Smooth muscle cell (in vitro differentiated cells): ENCODE measurements at regions not wholly inside any gene's neighbourhood (a gene's known extent, or its start where the extent isn't known, plus 50 kb on each side); places are given as distances from the start of the nearest gene placed in this dataset.

ENCODE experiments used
- DNase-seq: peaks from one replicate; lab custom pipeline; 2025; ENCODE audit not compliant: unreplicated experiment; lab: John Stamatoyannopoulos, UW
- H2AFZ ChIP-seq: fragments of 200-600 bp; sonication (generic); 2 replicates; pipeline ENCODE4 v1.6.0; 2016; ENCODE audit warnings: antibody characterized with exemption, low read depth, mild to moderate bottlenecking
- H3F3A ChIP-seq: fragments of 200-600 bp; sonication (generic); 2 replicates; pipeline ENCODE4 v1.6.0; 2017; ENCODE audit warnings: antibody characterized with exemption, low read depth
- H3K27ac ChIP-seq: fragments of 200-600 bp; sonication (generic); 2 replicates; pipeline ENCODE4 v1.5.1; 2016; ENCODE audit warnings: low read depth, mild to moderate bottlenecking
- H3K27me3 ChIP-seq: fragments of 200-600 bp; sonication (generic); 2 replicates; pipeline ENCODE4 v1.6.1; 2016; ENCODE audit warnings: low read depth, mild to moderate bottlenecking
- H3K36me3 ChIP-seq: fragments of 200-600 bp; sonication (generic); 2 replicates; pipeline ENCODE4 v1.5.1; 2016; ENCODE audit warnings: low read depth
- H3K4me1 ChIP-seq: fragments of 200-600 bp; sonication (generic); 2 replicates; pipeline ENCODE4 v1.5.1; 2016; ENCODE audit warnings: low read depth
- H3K4me2 ChIP-seq: fragments of 200-600 bp; sonication (generic); 2 replicates; pipeline ENCODE4 v1.6.0; 2016; ENCODE audit warnings: mild to moderate bottlenecking
- H3K4me3 ChIP-seq: fragments of 200-600 bp; sonication (generic); 2 replicates; pipeline ENCODE4 v1.5.1; 2016; ENCODE audit warnings: mild to moderate bottlenecking
- H3K79me2 ChIP-seq: fragments of 200-600 bp; sonication (generic); 2 replicates; pipeline ENCODE4 v1.6.0; 2016; ENCODE audit warnings: low read depth, mild to moderate bottlenecking
- H3K9ac ChIP-seq: fragments of 200-600 bp; sonication (generic); 2 replicates; pipeline ENCODE4 v1.6.0; 2016; ENCODE audit warnings: low read depth
- H3K9me3 ChIP-seq: fragments of 200-600 bp; sonication (generic); replicated peaks from 2 replicates; pipeline ENCODE4 v1.5.1; 2016; ENCODE audit warnings: low read depth
- H4K20me1 ChIP-seq: fragments of 200-600 bp; sonication (generic); 2 replicates; pipeline ENCODE4 v1.6.0; 2016; ENCODE audit warnings: low read depth
- whole genome bisulfite sequencing: methylation state at CpG from one replicate; pipeline ENCODE4 v1.1.7; 2016; ENCODE audit warnings: low lambda C conversion rate; 5-methylcytosine and 5-hydroxymethylcytosine counted together
- TF ChIP-seq, protein P1 (sequence below): fragments of 200-600 bp; sonication (generic); IDR thresholded peaks from 2 replicates; pipeline ENCODE4 v1.5.1; 2017; ENCODE audit warnings: borderline replicate concordance, mild to moderate bottlenecking, antibody characterized with exemption; ENCODE audit not compliant: insufficient read depth, poor library complexity, severe bottlenecking

DNA sequence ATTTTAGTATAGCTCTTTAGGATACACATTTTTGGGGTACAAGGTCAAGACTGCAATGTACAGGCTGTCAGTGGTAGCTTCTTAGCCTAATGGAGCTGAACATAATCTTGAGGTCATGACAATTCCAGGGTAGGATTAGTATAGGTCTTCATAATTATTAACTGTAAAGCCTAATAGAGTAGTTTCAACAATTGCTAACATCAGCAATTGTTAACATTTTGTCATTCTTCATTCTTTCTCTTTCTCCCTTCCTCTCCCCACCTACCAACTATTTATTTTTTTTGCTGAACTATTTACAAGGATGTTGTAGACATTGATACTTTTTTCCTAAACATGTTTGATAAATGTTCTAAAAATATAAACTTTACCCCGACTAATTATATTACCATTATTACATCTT, 461.3 kb upstream of the DCC start:
- TF ChIP-seq, protein P1, sequence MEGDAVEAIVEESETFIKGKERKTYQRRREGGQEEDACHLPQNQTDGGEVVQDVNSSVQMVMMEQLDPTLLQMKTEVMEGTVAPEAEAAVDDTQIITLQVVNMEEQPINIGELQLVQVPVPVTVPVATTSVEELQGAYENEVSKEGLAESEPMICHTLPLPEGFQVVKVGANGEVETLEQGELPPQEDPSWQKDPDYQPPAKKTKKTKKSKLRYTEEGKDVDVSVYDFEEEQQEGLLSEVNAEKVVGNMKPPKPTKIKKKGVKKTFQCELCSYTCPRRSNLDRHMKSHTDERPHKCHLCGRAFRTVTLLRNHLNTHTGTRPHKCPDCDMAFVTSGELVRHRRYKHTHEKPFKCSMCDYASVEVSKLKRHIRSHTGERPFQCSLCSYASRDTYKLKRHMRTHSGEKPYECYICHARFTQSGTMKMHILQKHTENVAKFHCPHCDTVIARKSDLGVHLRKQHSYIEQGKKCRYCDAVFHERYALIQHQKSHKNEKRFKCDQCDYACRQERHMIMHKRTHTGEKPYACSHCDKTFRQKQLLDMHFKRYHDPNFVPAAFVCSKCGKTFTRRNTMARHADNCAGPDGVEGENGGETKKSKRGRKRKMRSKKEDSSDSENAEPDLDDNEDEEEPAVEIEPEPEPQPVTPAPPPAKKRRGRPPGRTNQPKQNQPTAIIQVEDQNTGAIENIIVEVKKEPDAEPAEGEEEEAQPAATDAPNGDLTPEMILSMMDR = no peak
- WGBS = 94% methylated on average over 1 of the region's 1 CpG
- H3K27ac ChIP-seq = no peak overlapping the region
- H3K27me3 ChIP-seq = no peaks in the 10 kb centered on the region
- no peaks in the 10 kb centered on the region for H3K36me3 ChIP-seq
- no peak for DNase-seq
- no peak overlapping the region for H2AFZ ChIP-seq
- H3F3A ChIP-seq = no peaks in the 10 kb centered on the region
- no peaks in the 10 kb centered on the region for H4K20me1 ChIP-seq
- no peak overlapping the region for H3K4me2 ChIP-seq
- H3K9me3 ChIP-seq = no peaks in the 10 kb centered on the region
- no peaks in the 10 kb centered on the region for H3K79me2 ChIP-seq
- H3K9ac ChIP-seq = no peak overlapping the region
- H3K4me3 ChIP-seq = no peak overlapping the region
- no peaks in the 10 kb centered on the region for H3K4me1 ChIP-seq

DNA sequence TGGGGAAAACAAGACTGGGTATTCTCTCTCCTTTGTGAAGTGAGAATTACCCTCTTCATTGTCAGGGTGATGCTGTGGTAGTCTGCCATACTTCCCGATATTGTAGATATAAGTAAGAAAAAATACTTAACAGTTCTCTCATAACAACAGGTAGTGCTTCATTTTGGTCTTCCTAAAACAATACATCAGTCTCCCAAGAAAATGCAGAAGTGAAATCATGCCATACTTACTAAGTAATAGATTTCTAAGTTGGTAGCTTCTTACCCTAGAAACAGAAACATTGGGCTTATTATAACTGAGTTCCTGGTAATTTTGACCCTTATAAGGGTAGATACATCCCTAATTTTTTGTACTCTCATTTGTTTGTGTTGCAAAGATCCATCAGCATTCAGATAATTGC, 460.7 kb upstream of the DCC start:
- H3F3A ChIP-seq = no peaks in the 10 kb centered on the region
- H3K9ac ChIP-seq = no peak overlapping the region
- H4K20me1 ChIP-seq = no peaks in the 10 kb centered on the region
- no peak overlapping the region for H2AFZ ChIP-seq
- TF ChIP-seq, protein P1 = no peak
- DNase-seq = no peak
- 91% methylated on average over 1 of the region's 1 CpG for WGBS
- no peaks in the 10 kb centered on the region for H3K4me1 ChIP-seq
- no peaks in the 10 kb centered on the region for H3K9me3 ChIP-seq
- no peaks in the 10 kb centered on the region for H3K79me2 ChIP-seq
- no peaks in the 10 kb centered on the region for H3K36me3 ChIP-seq
- no peak overlapping the region for H3K27ac ChIP-seq
- H3K4me2 ChIP-seq = no peak overlapping the region
- H3K4me3 ChIP-seq = no peak overlapping the region
- H3K27me3 ChIP-seq = no peaks in the 10 kb centered on the region

GRCh38 chr18:51881394-51881793, 458.6 kb upstream of the DCC start:
- Histone ChIP-seq H3K9me3 (no peaks in the 10 kb centered on the region), H3K27ac (no peak overlapping the region), H2AFZ (no peak overlapping the region), H3K4me3 (no peak overlapping the region), H3F3A (no peaks in the 10 kb centered on the region), H3K79me2 (no peaks in the 10 kb centered on the region), H3K4me1 (no peaks in the 10 kb centered on the region), H4K20me1 (no peaks in the 10 kb centered on the region), H3K9ac (no peak overlapping the region), H3K36me3 (no peaks in the 10 kb centered on the region), H3K4me2 (no peak overlapping the region), H3K27me3 (no peaks in the 10 kb centered on the region)
- DNase-seq = no peak
- WGBS = 88% methylated on average over 2 of the region's 2 CpGs
- TF ChIP-seq, protein P1 = no peak

DNA sequence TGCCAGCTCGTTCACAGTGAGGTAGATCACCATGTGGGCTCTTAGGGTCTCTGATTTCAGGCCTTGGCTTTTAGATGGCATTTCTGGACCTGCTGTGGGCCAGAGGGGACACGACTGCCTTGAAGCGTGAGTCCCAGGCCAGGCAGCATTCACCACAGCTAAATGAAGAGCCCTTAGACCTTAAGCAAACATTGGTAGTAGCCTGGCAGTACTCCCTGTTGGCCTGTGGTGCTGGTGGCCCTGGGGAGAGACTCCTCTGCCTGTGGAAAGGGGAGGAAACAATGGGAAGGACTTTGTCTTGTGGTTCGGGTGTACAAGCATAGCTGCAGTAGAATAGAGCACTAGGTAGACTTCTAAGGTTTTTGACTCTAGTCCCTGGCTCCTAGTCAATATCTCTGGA, 456.0 kb upstream of the DCC start:
- no peaks in the 10 kb centered on the region for H3F3A ChIP-seq
- no peaks in the 10 kb centered on the region for H3K27me3 ChIP-seq
- H3K4me2 ChIP-seq = no peak overlapping the region
- H3K4me3 ChIP-seq = no peak overlapping the region
- H2AFZ ChIP-seq = no peak overlapping the region
- TF ChIP-seq, protein P1 = no peak
- H3K9me3 ChIP-seq = no peaks in the 10 kb centered on the region
- no peaks in the 10 kb centered on the region for H3K36me3 ChIP-seq
- H3K4me1 ChIP-seq = no peaks in the 10 kb centered on the region
- H3K9ac ChIP-seq = no peak overlapping the region
- H3K27ac ChIP-seq = no peak overlapping the region
- DNase-seq = no peak
- 90% methylated on average over 4 of the region's 4 CpGs for WGBS
- H4K20me1 ChIP-seq = no peaks in the 10 kb centered on the region
- no peaks in the 10 kb centered on the region for H3K79me2 ChIP-seq
